ENCODE measurements at regions not wholly inside any gene's neighbourhood (a gene's known extent, or its start where the extent isn't known, plus 50 kb on each side); places are given as distances from the start of the nearest gene placed in this dataset.

DNA sequence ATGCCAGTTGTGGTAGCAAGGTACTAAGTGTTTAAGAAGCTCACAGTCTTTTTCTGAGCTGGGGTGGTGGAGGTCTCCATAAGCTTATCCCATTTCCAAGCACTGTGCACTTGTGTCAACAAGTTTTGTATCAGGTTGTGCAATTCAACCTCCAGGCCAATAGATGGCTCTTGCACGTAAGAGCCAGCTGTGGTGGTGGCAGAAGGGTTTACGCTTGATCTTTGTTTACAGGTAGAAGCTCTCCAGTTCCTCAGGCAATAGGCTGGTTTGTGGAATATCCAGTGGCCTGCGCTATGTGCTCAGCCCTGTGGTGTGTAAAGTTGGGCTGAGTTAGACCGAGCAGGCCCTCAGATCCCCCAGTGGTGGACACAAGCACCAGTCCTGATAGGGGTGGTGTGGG, 89.7 kb upstream of the CNTNAP5 start:
- no peaks in the 10 kb centered on the region for H3K4me1 Mint-ChIP-seq (ENCODE audit: low read depth)
- intact Hi-C loops (cut with micrococcal nuclease) = no loop called here
- no peaks in the 10 kb centered on the region for H3K36me3 Mint-ChIP-seq (ENCODE audit: low read depth)
- no peaks in the 10 kb centered on the region for H3K27me3 Mint-ChIP-seq
- H3K4me3 Mint-ChIP-seq = no peak overlapping the region
- H3K9me3 Mint-ChIP-seq = peaks cover 10% of the 10 kb centered on the region
- H3K27ac Mint-ChIP-seq = no peak overlapping the region

DNA sequence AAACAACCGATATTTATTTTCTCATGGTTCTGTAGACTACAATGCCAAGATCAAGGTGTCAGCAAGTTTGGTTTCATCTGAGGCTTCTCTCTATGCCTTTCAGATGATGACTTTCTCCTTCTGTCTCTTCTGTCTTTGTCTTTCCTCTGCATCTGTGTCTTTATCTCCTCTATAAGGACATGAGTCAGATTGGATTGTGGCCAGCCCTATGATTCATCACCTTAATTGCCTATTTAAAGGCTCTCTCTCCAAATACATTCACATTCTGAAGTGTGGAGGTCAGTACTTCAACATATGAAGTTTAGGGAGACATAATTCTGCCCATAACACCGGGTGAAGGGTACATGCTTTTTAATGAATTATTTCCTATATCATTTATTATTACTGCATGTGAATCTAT, 71.2 kb upstream of the CNTNAP5 start:
- Mint-ChIP-seq H3K4me1 (ENCODE audit: low read depth) (no peaks in the 10 kb centered on the region), H3K27ac (no peak overlapping the region), H3K27me3 (no peaks in the 10 kb centered on the region), H3K36me3 (ENCODE audit: low read depth) (no peaks in the 10 kb centered on the region), H3K4me3 (no peak overlapping the region), H3K9me3 (no peaks in the 10 kb centered on the region)
- intact Hi-C loops (cut with micrococcal nuclease) = no loop called here

DNA sequence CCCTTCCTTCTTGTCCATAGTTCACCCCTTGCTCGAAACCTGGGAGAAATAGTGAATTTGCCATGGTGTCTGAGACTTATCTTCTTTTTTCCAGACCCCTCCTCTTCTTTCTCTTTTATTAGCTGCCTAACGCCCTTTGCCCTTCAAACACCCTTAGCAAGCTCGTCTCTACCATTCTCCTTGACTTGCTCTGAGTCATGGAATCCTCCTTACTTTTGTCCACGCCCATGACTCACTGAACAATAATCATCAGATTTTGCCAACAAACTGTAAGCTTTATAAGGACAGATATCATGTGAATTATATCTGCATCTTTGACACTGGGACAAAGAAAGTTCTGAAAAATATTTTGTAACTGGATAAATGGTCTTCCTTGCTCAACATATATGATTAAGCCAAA, 67.1 kb upstream of the CNTNAP5 start:
- H3K27me3 Mint-ChIP-seq = no peaks in the 10 kb centered on the region
- intact Hi-C loops (cut with micrococcal nuclease) = no loop called here
- H3K27ac Mint-ChIP-seq = no peak overlapping the region
- H3K4me3 Mint-ChIP-seq = no peak overlapping the region
- peaks cover 17% of the 10 kb centered on the region for H3K9me3 Mint-ChIP-seq
- no peaks in the 10 kb centered on the region for H3K4me1 Mint-ChIP-seq (ENCODE audit: low read depth)
- no peaks in the 10 kb centered on the region for H3K36me3 Mint-ChIP-seq (ENCODE audit: low read depth)

DNA sequence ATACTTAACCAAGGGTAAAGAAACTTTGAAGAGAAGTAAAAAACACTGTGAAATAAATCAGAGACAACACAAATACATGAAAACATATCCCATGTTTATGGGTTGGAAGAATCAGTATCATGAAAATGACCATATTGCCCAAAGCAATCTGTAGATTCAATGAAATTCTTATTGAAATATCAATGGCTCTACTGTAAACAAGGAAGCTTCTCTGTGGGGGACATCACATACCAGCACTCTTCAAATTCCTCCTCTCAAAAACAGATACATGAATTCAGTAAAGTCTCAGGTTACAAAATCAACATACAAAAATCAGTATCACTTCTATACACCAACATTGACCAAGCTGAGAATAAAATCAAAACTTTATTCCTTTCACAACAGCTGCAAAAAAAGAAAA, 63.5 kb upstream of the CNTNAP5 start:
- Mint-ChIP-seq H3K9me3 (peaks cover 17% of the 10 kb centered on the region), H3K36me3 (ENCODE audit: low read depth) (no peaks in the 10 kb centered on the region), H3K4me1 (ENCODE audit: low read depth) (no peaks in the 10 kb centered on the region), H3K4me3 (no peak overlapping the region), H3K27me3 (no peaks in the 10 kb centered on the region), H3K27ac (no peak overlapping the region)
- intact Hi-C loops (cut with micrococcal nuclease) = no loop called here

DNA sequence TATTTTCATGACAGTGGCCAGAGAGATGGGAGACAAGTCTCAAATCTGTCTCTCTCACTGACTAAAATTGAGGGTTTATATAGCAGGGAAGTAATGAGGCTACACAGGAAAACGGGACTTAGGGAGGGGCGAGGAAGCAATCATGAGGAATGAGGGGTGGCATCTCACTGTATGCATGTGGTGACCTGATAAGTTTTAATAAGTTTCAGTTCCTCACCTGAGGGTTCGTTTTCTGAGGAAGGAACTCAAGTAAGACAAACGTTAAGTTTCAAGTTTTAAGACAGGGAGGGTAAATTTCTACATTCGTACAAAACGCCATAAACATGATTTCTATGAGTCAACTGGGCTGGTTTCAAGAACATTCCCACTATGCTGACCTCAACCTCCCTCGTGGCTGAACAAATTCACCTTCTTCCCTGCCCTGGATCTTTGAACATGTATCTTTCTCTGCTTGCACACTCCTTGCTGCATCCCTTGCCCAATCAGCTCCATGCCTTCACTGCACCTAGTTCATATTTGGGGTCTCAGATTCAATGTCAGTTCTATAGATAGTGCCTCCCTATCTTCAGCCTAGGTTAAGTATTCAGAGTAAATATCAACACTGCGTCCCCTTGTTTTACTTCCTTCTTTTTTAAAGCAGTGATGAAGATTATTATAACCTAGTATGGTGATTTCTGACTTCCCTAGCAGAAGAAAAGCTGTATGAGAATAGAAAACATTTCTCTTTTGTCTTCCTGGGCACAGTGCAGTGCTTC, 53.3 kb upstream of the CNTNAP5 start:
- Mint-ChIP-seq H3K4me3 (no peak overlapping the region), H3K27ac (no peak overlapping the region), H3K4me1 (ENCODE audit: low read depth) (peaks cover 9% of the 10 kb centered on the region), H3K36me3 (ENCODE audit: low read depth) (no peaks in the 10 kb centered on the region), H3K9me3 (peaks cover 9% of the 10 kb centered on the region), H3K27me3 (no peaks in the 10 kb centered on the region)
- intact Hi-C loops (cut with micrococcal nuclease) = no loop called here

Data from dendritic cell treated with granulocyte-macrophage colony-stimulating factor and Interleukin-4, amounts not matched to agents 40 ng/mL and 50 ng/mL, for 4 days (primary cell).